DOHH2 (cell line): ENCODE measurements at regions not wholly inside any gene's neighbourhood (a gene's known extent, or its start where the extent isn't known, plus 50 kb on each side); places are given as distances from the start of the nearest gene placed in this dataset.

Source experiments
- EZH2phosphoT487 ChIP-seq: fragments of 200-600 bp; sonication (generic); IDR thresholded peaks from 2 replicates; pipeline ENCODE4 v1.6.1; 2017; ENCODE audit warnings: borderline replicate concordance, mild to moderate bottlenecking, antibody characterized with exemption, low read length, moderate library complexity, mixed read lengths
- TF ChIP-seq, protein P1 (sequence below): fragments of 200-600 bp; sonication (generic); IDR thresholded peaks from one replicate; pipeline ENCODE4 v1.5.1; 2014; ENCODE audit warnings: antibody characterized with exemption, mild to moderate bottlenecking, low read depth, low read length; ENCODE audit not compliant: poor library complexity, severe bottlenecking

DNA sequence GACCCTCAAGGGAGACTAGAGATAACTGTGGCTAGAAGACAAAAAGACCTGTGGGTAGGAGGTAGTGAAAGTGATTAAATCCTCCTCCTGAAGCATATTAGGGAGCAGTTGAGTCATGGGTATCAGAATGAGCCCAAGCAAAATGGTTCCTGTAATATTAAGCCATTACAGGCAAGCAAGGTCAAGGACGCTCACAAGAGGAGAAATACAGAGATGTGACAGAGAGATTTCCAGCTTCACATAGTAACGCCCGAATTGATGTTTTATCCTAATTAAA, 77.7 kb downstream of the FAM76B start:
- TF ChIP-seq, protein P1, sequence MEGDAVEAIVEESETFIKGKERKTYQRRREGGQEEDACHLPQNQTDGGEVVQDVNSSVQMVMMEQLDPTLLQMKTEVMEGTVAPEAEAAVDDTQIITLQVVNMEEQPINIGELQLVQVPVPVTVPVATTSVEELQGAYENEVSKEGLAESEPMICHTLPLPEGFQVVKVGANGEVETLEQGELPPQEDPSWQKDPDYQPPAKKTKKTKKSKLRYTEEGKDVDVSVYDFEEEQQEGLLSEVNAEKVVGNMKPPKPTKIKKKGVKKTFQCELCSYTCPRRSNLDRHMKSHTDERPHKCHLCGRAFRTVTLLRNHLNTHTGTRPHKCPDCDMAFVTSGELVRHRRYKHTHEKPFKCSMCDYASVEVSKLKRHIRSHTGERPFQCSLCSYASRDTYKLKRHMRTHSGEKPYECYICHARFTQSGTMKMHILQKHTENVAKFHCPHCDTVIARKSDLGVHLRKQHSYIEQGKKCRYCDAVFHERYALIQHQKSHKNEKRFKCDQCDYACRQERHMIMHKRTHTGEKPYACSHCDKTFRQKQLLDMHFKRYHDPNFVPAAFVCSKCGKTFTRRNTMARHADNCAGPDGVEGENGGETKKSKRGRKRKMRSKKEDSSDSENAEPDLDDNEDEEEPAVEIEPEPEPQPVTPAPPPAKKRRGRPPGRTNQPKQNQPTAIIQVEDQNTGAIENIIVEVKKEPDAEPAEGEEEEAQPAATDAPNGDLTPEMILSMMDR, result no peak
- TF ChIP-seq EZH2phosphoT487, result no peak
